B cell (primary cell): ENCODE measurements at regions not wholly inside any gene's neighbourhood (a gene's known extent, or its start where the extent isn't known, plus 50 kb on each side); places are given as distances from the start of the nearest gene placed in this dataset.

Source experiments
- ATAC-seq: fragments of 200-7000 bp; cut with Tn5 transposase; one replicate; pipeline ENCODE4 v1.10.0; 2021; ENCODE audit warnings: low read depth, mild to moderate bottlenecking, moderate number of reproducible peaks, moderate library complexity
- CTCF ChIA-PET: fragments of 350-600 bp; sonication (Branson Sonifier 250); formaldehyde crosslinking; loops from one replicate; lab custom pipeline; 2021; ENCODE audit warnings: antibody characterized with exemption, inconsistent platforms; lab: Charles Lee
- POLR2A ChIA-PET: fragments of 350-600 bp; sonication (Branson Sonifier 250); formaldehyde crosslinking; loops from one replicate; lab custom pipeline; 2021; ENCODE audit warnings: antibody characterized with exemption; lab: Charles Lee
- DNase-seq: peaks from one replicate; pipeline ENCODE4 v3.0.0; 2013
- H2AFZ ChIP-seq: 2 replicates; pipeline ENCODE4 v1.6.1; 2012; ENCODE audit warnings: mild to moderate bottlenecking, low read depth, low read length; ENCODE audit not compliant: insufficient read depth, poor library complexity, severe bottlenecking
- H3K27ac ChIP-seq, 2 donors: 1 replicate in 1 of 2; 2 replicates in 1 of 2; pipeline ENCODE4 v1.5.1; 2012 to 2013; ENCODE audit warnings: low read length in 2 of 2, mild to moderate bottlenecking in 2 of 2, moderate library complexity in 1 of 2
- H3K27me3 ChIP-seq, 4 experiments: fragments of 200-600 bp in 1 of 4; sonication (generic) in 1 of 4; replicated peaks in 1 of 4; 1 replicate in 2 of 4; 2 replicates in 2 of 4; pipeline versions ENCODE4 v1.6.1 to v1.7.0; 2013 to 2016; ENCODE audit warnings: low read length in 3 of 4, mild to moderate bottlenecking in 2 of 4, mixed read lengths in 1 of 4, moderate library complexity in 1 of 4; ENCODE audit not compliant: insufficient read depth in 4 of 4, control insufficient read depth in 3 of 4; ENCODE audit errors: control extremely low read depth in 1 of 4
- H3K36me3 ChIP-seq, 2 experiments: replicated peaks in 1 of 2; 1 replicate in 1 of 2; 2 replicates in 1 of 2; pipeline versions ENCODE4 v1.6.1 to v1.7.1; 2013; ENCODE audit warnings: low read length in 1 of 2; ENCODE audit not compliant: insufficient read depth in 2 of 2, control insufficient read depth in 1 of 2; ENCODE audit errors: control extremely low read depth in 1 of 2, extremely low read depth in 1 of 2
- H3K4me1 ChIP-seq, 2 donors: fragments of 200-600 bp in 1 of 2; sonication (generic) in 1 of 2; 1 replicate in 1 of 2; 2 replicates in 1 of 2; pipeline versions ENCODE4 v1.5.1 to v1.6.1; 2013 to 2017; ENCODE audit warnings: low read length in 2 of 2; ENCODE audit not compliant: control insufficient read depth in 2 of 2, insufficient read depth in 2 of 2
- H3K4me2 ChIP-seq: replicated peaks from 2 replicates; pipeline ENCODE3; 2012; ENCODE audit warnings: mild to moderate bottlenecking, low read depth, low read length; ENCODE audit not compliant: poor library complexity, severe bottlenecking
- H3K4me3 ChIP-seq, 5 experiments: fragments of 200-600 bp in 1 of 5; sonication (generic) in 1 of 5; 1 replicate in 3 of 5; 2 replicates in 2 of 5; pipeline versions ENCODE4 v1.5.1 to v1.7.0; 2011 to 2016; ENCODE audit warnings: low read length in 4 of 5, mild to moderate bottlenecking in 4 of 5, low read depth in 2 of 5, control low read depth in 1 of 5, moderate library complexity in 1 of 5; ENCODE audit not compliant: insufficient read depth in 1 of 5; ENCODE audit errors: control extremely low read depth in 1 of 5, extremely low read depth in 1 of 5
- H3K79me2 ChIP-seq: fragments of 200-600 bp; sonication (generic); one replicate; pipeline ENCODE4 v1.6.0; 2016; ENCODE audit warnings: low read length; ENCODE audit not compliant: control insufficient read depth, insufficient read depth
- H3K9ac ChIP-seq: fragments of 200-600 bp; sonication (generic); 2 replicates; pipeline ENCODE4 v1.6.1; 2017; ENCODE audit warnings: mild to moderate bottlenecking, low read length, moderate library complexity
- H3K9me3 ChIP-seq, 3 donors: one replicate each; pipeline versions ENCODE4 v1.6.1 to v1.7.1; 2013; ENCODE audit warnings: low read length in 2 of 3; ENCODE audit not compliant: control insufficient read depth in 2 of 3, insufficient read depth in 1 of 3; ENCODE audit errors: control extremely low read depth in 1 of 3
- H4K20me1 ChIP-seq: 2 replicates; pipeline ENCODE4 v1.6.0; 2012; ENCODE audit warnings: mild to moderate bottlenecking, low read length; ENCODE audit not compliant: insufficient read depth, control insufficient read depth, poor library complexity, severe bottlenecking
- H3K27ac Mint-ChIP-seq: one replicate; pipeline ENCODE4 v1.8.0; 2021; ENCODE audit warnings: mixed read lengths
- H3K27me3 Mint-ChIP-seq: one replicate; pipeline ENCODE4 v1.8.0; 2021; ENCODE audit warnings: mixed read lengths
- H3K4me1 Mint-ChIP-seq: one replicate; pipeline ENCODE4 v1.8.0; 2021; ENCODE audit warnings: mixed read lengths
- H3K4me3 Mint-ChIP-seq: one replicate; pipeline ENCODE4 v1.8.0; 2021; ENCODE audit warnings: mixed read lengths
- H3K9me3 Mint-ChIP-seq: one replicate; pipeline ENCODE4 v1.8.0; 2022; ENCODE audit warnings: mixed read lengths; ENCODE audit not compliant: insufficient read depth
- EZH2 ChIP-seq: IDR thresholded peaks from 2 replicates; pipeline ENCODE4 v1.6.1; 2012; ENCODE audit warnings: borderline replicate concordance, low read depth, mild to moderate bottlenecking, moderate library complexity, low read length; ENCODE audit not compliant: insufficient read depth, poor library complexity, severe bottlenecking
- WGBS: methylation state at CpG from one replicate; pipeline ENCODE4 v1.1.5; 2013; ENCODE audit warnings: missing lambda C conversion rate; ENCODE audit not compliant: insufficient coverage; 5-methylcytosine and 5-hydroxymethylcytosine counted together
- intact Hi-C: fragments of 100-400 bp; cut with micrococcal nuclease; formaldehyde crosslinking; loops from one replicate; pipeline ENCODE4 v1.10.0; 2022
- TF ChIP-seq, protein P1 (sequence below): fragments of 200-600 bp; IDR thresholded peaks from one replicate; pipeline ENCODE4 v1.8.0; 2022; ENCODE audit warnings: antibody characterized with exemption, mild to moderate bottlenecking

DNA sequence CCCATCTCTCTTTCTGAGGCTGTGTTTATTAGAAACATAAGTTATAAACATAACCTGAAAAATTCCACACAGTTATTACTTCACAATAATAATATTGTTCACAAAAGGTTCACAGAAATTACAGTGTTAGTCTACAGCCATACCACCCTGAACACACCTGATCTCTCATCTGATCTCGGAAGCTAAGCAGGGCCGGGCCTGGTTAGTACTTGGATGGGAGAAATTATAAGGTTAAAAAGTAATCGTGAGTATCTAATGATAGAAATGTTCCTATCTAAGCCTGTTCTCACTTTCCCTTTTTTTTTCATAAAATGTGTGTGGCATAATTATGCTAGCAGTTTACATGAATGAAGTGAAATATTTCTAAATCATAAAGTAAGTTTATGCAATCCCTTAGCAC is 647.8 kb downstream of the TBC1D32 start:
- Mint-ChIP-seq H3K4me3 (no peak overlapping the region), H3K27ac (no peak overlapping the region), H3K9me3 (no peaks in the 10 kb centered on the region), H3K4me1 (no peaks in the 10 kb centered on the region), H3K27me3 (no peaks in the 10 kb centered on the region)
- intact Hi-C loops: no loop called here
- no peak overlapping the region for H3K4me3 ChIP-seq
- no peak overlapping the region for H3K27ac ChIP-seq
- H3K4me2 ChIP-seq: no peak overlapping the region
- no peaks in the 10 kb centered on the region for H4K20me1 ChIP-seq
- no peaks in the 10 kb centered on the region for H3K27me3 ChIP-seq
- H3K9ac ChIP-seq: no peak overlapping the region
- no peaks in the 10 kb centered on the region for H3K4me1 ChIP-seq
- TF ChIP-seq EZH2: no peak
- TF ChIP-seq, protein P1, sequence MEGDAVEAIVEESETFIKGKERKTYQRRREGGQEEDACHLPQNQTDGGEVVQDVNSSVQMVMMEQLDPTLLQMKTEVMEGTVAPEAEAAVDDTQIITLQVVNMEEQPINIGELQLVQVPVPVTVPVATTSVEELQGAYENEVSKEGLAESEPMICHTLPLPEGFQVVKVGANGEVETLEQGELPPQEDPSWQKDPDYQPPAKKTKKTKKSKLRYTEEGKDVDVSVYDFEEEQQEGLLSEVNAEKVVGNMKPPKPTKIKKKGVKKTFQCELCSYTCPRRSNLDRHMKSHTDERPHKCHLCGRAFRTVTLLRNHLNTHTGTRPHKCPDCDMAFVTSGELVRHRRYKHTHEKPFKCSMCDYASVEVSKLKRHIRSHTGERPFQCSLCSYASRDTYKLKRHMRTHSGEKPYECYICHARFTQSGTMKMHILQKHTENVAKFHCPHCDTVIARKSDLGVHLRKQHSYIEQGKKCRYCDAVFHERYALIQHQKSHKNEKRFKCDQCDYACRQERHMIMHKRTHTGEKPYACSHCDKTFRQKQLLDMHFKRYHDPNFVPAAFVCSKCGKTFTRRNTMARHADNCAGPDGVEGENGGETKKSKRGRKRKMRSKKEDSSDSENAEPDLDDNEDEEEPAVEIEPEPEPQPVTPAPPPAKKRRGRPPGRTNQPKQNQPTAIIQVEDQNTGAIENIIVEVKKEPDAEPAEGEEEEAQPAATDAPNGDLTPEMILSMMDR: no peak
- DNase-seq (no peak), ATAC-seq (no peak)
- POLR2A ChIA-PET: no interaction called here
- H2AFZ ChIP-seq: no peak overlapping the region
- no peaks in the 10 kb centered on the region for H3K36me3 ChIP-seq
- CTCF ChIA-PET: no interaction called here
- WGBS: no CpG with 5 or more reads among the region's 3 CpGs
- no peaks in the 10 kb centered on the region for H3K9me3 ChIP-seq
- H3K79me2 ChIP-seq: no peaks in the 10 kb centered on the region

DNA sequence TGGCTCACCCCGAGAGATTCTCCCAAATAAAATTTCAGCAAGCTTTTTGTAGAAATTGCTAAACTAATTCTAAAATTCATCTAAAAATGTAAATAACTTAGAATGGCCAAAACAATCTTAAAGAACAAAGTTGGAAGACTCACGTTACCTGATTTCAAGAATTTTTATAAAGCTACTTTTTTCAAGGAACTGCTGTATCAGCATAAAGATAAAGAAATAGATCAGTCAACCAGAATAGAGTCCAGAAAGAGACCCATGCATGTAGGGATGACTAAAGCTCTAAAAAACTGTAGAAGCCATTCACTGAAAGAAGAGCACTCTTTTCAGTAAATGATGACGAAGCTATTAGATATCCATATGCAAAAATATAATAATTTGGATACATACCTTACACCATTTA is 652.1 kb downstream of the TBC1D32 start:
- no peak overlapping the region for H3K9ac ChIP-seq
- H3K4me3 ChIP-seq: no peak overlapping the region
- H3K4me2 ChIP-seq: no peak overlapping the region
- H3K27me3 Mint-ChIP-seq: no peaks in the 10 kb centered on the region
- H3K27ac ChIP-seq: no peak overlapping the region
- no peak overlapping the region for H3K4me3 Mint-ChIP-seq
- H3K9me3 Mint-ChIP-seq: no peaks in the 10 kb centered on the region
- TF ChIP-seq EZH2: no peak
- TF ChIP-seq, protein P1: no peak
- H3K79me2 ChIP-seq: no peaks in the 10 kb centered on the region
- CTCF ChIA-PET: no interaction called here
- H2AFZ ChIP-seq: no peak overlapping the region
- ATAC-seq: no peak
- intact Hi-C loops: no loop called here
- peaks cover 0 to 4% (median 0%) of the 10 kb centered on the region in 3 donors for H3K9me3 ChIP-seq
- H3K4me1 ChIP-seq: no peaks in the 10 kb centered on the region
- no peak for DNase-seq
- H4K20me1 ChIP-seq: no peaks in the 10 kb centered on the region
- no peaks in the 10 kb centered on the region for H3K4me1 Mint-ChIP-seq
- no peak overlapping the region for H3K27ac Mint-ChIP-seq
- no peaks in the 10 kb centered on the region for H3K27me3 ChIP-seq
- POLR2A ChIA-PET: no interaction called here
- no CpG with 5 or more reads among the region's 3 CpGs for WGBS
- H3K36me3 ChIP-seq: no peaks in the 10 kb centered on the region
